IMR-90 (cell line): ENCODE measurements at regions not wholly inside any gene's neighbourhood (a gene's known extent, or its start where the extent isn't known, plus 50 kb on each side); places are given as distances from the start of the nearest gene placed in this dataset.

ENCODE experiments used
- MAZ ChIP-seq: IDR thresholded peaks from 2 replicates; pipeline ENCODE4 v1.6.1; 2012; ENCODE audit warnings: low read depth, mild to moderate bottlenecking, low read length, improper control_type of control experiment, moderate library complexity, borderline replicate concordance
- POLR2A ChIP-seq: IDR thresholded peaks from 2 replicates; pipeline ENCODE4 v1.6.1; 2012; ENCODE audit warnings: mild to moderate bottlenecking, low read depth, low read length
- RAD21 ChIP-seq: IDR thresholded peaks from 2 replicates; pipeline ENCODE4 v1.6.1; 2012; ENCODE audit warnings: low read length, improper control_type of control experiment
- TF ChIP-seq, protein P1 (sequence below): conservative IDR thresholded peaks from 2 replicates; pipeline ENCODE4 v1.5.1; 2012; ENCODE audit warnings: mild to moderate bottlenecking, low read depth, low read length, improper control_type of control experiment

GRCh38 chr14:83975841-83976770, 1553.8 kb upstream of the FLRT2 start:
- TF ChIP-seq, protein P1, sequence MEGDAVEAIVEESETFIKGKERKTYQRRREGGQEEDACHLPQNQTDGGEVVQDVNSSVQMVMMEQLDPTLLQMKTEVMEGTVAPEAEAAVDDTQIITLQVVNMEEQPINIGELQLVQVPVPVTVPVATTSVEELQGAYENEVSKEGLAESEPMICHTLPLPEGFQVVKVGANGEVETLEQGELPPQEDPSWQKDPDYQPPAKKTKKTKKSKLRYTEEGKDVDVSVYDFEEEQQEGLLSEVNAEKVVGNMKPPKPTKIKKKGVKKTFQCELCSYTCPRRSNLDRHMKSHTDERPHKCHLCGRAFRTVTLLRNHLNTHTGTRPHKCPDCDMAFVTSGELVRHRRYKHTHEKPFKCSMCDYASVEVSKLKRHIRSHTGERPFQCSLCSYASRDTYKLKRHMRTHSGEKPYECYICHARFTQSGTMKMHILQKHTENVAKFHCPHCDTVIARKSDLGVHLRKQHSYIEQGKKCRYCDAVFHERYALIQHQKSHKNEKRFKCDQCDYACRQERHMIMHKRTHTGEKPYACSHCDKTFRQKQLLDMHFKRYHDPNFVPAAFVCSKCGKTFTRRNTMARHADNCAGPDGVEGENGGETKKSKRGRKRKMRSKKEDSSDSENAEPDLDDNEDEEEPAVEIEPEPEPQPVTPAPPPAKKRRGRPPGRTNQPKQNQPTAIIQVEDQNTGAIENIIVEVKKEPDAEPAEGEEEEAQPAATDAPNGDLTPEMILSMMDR, result no peak
- TF ChIP-seq MAZ (no peak), POLR2A (no peak), RAD21 (no peak)
